DMS114 treated with DMSO at 0.1 percent for 48 hours (cell line): ENCODE measurements at regions not wholly inside any gene's neighbourhood (a gene's known extent, or its start where the extent isn't known, plus 50 kb on each side); places are given as distances from the start of the nearest gene placed in this dataset.

Experiments
- DNase-seq: peaks from one replicate; lab custom pipeline; 2025; ENCODE audit not compliant: unreplicated experiment; lab: John Stamatoyannopoulos, UW

GRCh38 chr10:44674536-44675386 is 236.4 kb upstream of the TMEM72 start:
- no peak for DNase-seq

GRCh38 chr10:44675387-44675874 is 235.7 kb upstream of the TMEM72 start:
- no peak for DNase-seq

GRCh38 chr10:44680764-44681163 is 230.4 kb upstream of the TMEM72 start:
- DNase-seq: no peak

- DNase-seq: no peak
Observed at GRCh38 chr10:44682507-44682906, 228.6 kb upstream of the TMEM72 start.

- no peak for DNase-seq
Observed at GRCh38 chr10:44684661-44685060, 226.5 kb upstream of the TMEM72 start.

GRCh38 chr10:44685220-44685619 is 225.9 kb upstream of the TMEM72 start:
- DNase-seq: no peak

- no peak for DNase-seq
Observed at GRCh38 chr10:44685747-44686146, 225.4 kb upstream of the TMEM72 start.

- DNase-seq: no peak
Observed at GRCh38 chr10:44689368-44689767, 221.8 kb upstream of the TMEM72 start.

- no peak for DNase-seq
Observed at GRCh38 chr10:44696496-44696895, 214.6 kb upstream of the TMEM72 start.

GRCh38 chr10:44697116-44697515 is 214.0 kb upstream of the TMEM72 start:
- DNase-seq: no peak

GRCh38 chr10:44702531-44702930 is 208.6 kb upstream of the TMEM72 start:
- no peak for DNase-seq

GRCh38 chr10:44703241-44704155 is 207.6 kb upstream of the TMEM72 start:
- DNase-seq: no peak

- no peak for DNase-seq
Observed at GRCh38 chr10:44704616-44705015, 206.5 kb upstream of the TMEM72 start.

- DNase-seq: no peak
Observed at GRCh38 chr10:44706745-44707144, 204.4 kb upstream of the TMEM72 start.

- no peak for DNase-seq
Observed at GRCh38 chr10:44713307-44713706, 197.8 kb upstream of the TMEM72 start.

GRCh38 chr10:44714451-44714850 is 196.7 kb upstream of the TMEM72 start:
- no peak for DNase-seq

GRCh38 chr10:44715136-44715535 is 196.0 kb upstream of the TMEM72 start:
- DNase-seq: no peak

- DNase-seq: no peak
Observed at GRCh38 chr10:44716470-44717015, 194.6 kb upstream of the TMEM72 start.

GRCh38 chr10:44723082-44723481 is 188.1 kb upstream of the TMEM72 start:
- DNase-seq: no peak

GRCh38 chr10:44723619-44724325 is 187.4 kb upstream of the TMEM72 start:
- no peak for DNase-seq
